Stimulated activated naive B cell treated with anti-CD40 and anti-IgM and Interleukin-4, amounts not matched to agents 10 μg/mL and 1 μg/mL and 100 μg/mL, for 72 hours (primary cell): ENCODE measurements at regions not wholly inside any gene's neighbourhood (a gene's known extent, or its start where the extent isn't known, plus 50 kb on each side); places are given as distances from the start of the nearest gene placed in this dataset.

Source experiments
- ATAC-seq, 2 donors: fragments of 150-1000 bp; cut with Tn5 transposase; replicated peaks; 2 replicates each; pipeline ENCODE4 v1.10.0; 2021; ENCODE audit warnings: moderate library complexity in 1 of 2
- DNase-seq: peaks from one replicate; pipeline ENCODE4 v3.0.0; 2021
- H3K27ac Mint-ChIP-seq: one replicate; pipeline ENCODE4 v1.8.0; 2022; ENCODE audit warnings: mild to moderate bottlenecking, mixed read lengths
- H3K27me3 Mint-ChIP-seq, 2 donors: one replicate each; pipeline ENCODE4 v1.8.0; 2022; ENCODE audit warnings: mixed read lengths in 2 of 2
- H3K36me3 Mint-ChIP-seq, 2 donors: one replicate each; pipeline ENCODE4 v1.8.0; 2022; ENCODE audit warnings: mixed read lengths in 2 of 2, mild to moderate bottlenecking in 1 of 2
- H3K4me1 Mint-ChIP-seq, 2 donors: one replicate each; pipeline ENCODE4 v1.8.0; 2022; ENCODE audit warnings: mixed read lengths in 2 of 2, mild to moderate bottlenecking in 1 of 2
- H3K4me3 Mint-ChIP-seq, 2 donors: one replicate each; pipeline ENCODE4 v1.8.0; 2022; ENCODE audit warnings: mild to moderate bottlenecking in 2 of 2, mixed read lengths in 2 of 2, moderate library complexity in 1 of 2
- H3K9me3 Mint-ChIP-seq, 2 donors: one replicate each; pipeline ENCODE4 v1.8.0; 2022; ENCODE audit warnings: mixed read lengths in 2 of 2, mild to moderate bottlenecking in 1 of 2

DNA sequence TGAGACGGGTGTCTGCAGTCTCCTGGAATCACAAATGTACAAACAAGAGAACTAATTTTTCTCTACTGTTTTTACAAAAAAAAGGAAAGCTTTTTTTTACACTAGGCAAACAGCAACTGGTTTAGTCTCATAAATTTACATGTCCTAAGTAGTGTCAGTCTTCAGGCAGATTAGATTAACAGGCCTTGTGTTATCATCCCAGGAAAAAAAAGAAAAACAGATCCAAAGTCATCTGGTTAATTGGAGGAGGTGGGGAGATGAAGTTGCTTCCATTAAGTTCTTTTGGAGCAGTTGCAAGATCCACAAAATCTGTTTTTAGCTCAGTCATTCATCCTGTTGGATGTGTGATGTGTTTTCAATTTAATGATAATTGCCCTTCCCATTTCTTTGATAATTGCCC lies 363.5 kb upstream of the ADGRL2 start:
- H3K27me3 Mint-ChIP-seq: no peaks in the 10 kb centered on the region
- no peak overlapping the region for H3K27ac Mint-ChIP-seq
- DNase-seq: no peak
- H3K36me3 Mint-ChIP-seq: no peaks in the 10 kb centered on the region
- ATAC-seq: no peak
- no peaks in the 10 kb centered on the region for H3K4me1 Mint-ChIP-seq
- no peaks in the 10 kb centered on the region for H3K9me3 Mint-ChIP-seq
- H3K4me3 Mint-ChIP-seq: no peak overlapping the region

GRCh38 chr1:81435175-81435574 lies 365.6 kb upstream of the ADGRL2 start:
- Mint-ChIP-seq H3K36me3 (no peaks in the 10 kb centered on the region), H3K4me1 (no peaks in the 10 kb centered on the region), H3K9me3 (no peaks in the 10 kb centered on the region), H3K27ac (no peak overlapping the region), H3K27me3 (no peaks in the 10 kb centered on the region), H3K4me3 (no peak overlapping the region)
- DNase-seq (no peak), ATAC-seq (no peak)

DNA sequence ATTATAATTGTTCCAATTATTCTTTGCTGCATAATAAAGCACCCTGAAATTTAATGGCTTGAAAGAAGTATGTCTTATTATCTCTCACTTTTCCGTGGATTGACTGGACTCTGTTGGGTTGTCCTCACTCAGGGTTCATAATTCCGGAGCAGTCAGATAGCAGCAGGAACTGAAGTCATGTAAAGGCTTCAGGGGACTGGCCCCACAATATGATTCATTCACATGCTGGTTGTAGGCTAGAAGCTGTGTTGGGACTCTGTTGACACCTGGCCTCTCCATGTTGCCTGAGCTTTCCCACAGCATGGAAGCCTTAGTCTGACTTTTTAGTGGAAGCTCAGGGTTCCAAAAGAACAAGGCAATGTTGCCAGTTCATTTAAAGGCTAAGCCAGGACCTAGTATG lies 367.1 kb upstream of the ADGRL2 start:
- H3K9me3 Mint-ChIP-seq: no peaks in the 10 kb centered on the region
- H3K4me3 Mint-ChIP-seq: no peak overlapping the region
- H3K27me3 Mint-ChIP-seq: no peaks in the 10 kb centered on the region
- H3K27ac Mint-ChIP-seq: no peak overlapping the region
- ATAC-seq: no peak
- DNase-seq: no peak
- no peaks in the 10 kb centered on the region for H3K4me1 Mint-ChIP-seq
- H3K36me3 Mint-ChIP-seq: no peaks in the 10 kb centered on the region

GRCh38 chr1:81432654-81433109 lies 368.1 kb upstream of the ADGRL2 start:
- H3K4me1 Mint-ChIP-seq: no peaks in the 10 kb centered on the region
- no peaks in the 10 kb centered on the region for H3K36me3 Mint-ChIP-seq
- H3K9me3 Mint-ChIP-seq: no peaks in the 10 kb centered on the region

DNA sequence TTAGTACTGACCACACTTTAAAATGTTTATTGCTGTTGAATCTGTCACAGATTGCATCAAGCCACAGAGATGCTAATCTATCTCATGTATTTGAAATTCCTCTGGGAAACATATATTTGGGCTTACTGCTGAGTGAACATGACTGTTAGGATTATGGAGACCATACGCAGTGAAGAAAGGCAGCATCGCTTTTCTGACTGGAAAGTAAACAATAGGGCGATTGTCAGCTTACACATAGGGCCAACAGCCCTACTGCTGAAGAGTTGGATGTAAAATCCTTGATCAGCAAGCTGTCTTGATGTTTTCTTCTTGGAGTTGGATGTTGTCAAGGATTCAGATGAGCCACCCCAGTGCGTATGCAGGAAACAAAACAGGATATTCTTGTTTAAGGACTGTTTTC lies 368.7 kb upstream of the ADGRL2 start:
- no peak for ATAC-seq
- no peaks in the 10 kb centered on the region for H3K4me1 Mint-ChIP-seq
- no peak for DNase-seq
- no peak overlapping the region for H3K4me3 Mint-ChIP-seq
- no peak overlapping the region for H3K27ac Mint-ChIP-seq
- no peaks in the 10 kb centered on the region for H3K36me3 Mint-ChIP-seq
- no peaks in the 10 kb centered on the region for H3K27me3 Mint-ChIP-seq
- H3K9me3 Mint-ChIP-seq: no peaks in the 10 kb centered on the region

More at GRCh38 chr1:81432654-81433109, 368.1 kb upstream of the ADGRL2 start:
- H3K27ac Mint-ChIP-seq: no peak overlapping the region
- H3K27me3 Mint-ChIP-seq: no peaks in the 10 kb centered on the region
- DNase-seq: no peak
- ATAC-seq: no peak
- H3K4me3 Mint-ChIP-seq: no peak overlapping the region

DNA sequence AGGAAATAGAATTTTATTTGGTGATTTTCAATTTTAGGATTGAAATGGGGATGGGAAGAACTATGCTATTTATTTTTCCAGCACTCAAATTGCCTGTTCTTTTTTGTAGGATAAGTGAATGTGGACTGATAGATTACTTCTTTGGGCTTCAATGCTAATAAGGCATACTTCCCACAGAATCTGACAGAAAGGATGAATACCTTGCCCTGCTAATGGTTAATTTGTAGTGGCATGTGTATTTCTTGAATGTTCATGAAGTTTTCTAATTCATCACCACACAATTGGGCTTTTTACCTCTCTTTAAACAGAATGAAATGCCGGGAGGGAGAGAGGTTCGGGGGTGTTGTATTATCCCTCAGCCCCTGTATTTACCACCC lies 369.1 kb upstream of the ADGRL2 start:
- no peak overlapping the region for H3K4me3 Mint-ChIP-seq
- no peak overlapping the region for H3K27ac Mint-ChIP-seq
- DNase-seq (no peak), ATAC-seq (no peak)
- H3K36me3 Mint-ChIP-seq: no peaks in the 10 kb centered on the region
- H3K27me3 Mint-ChIP-seq: no peaks in the 10 kb centered on the region
- H3K4me1 Mint-ChIP-seq: no peaks in the 10 kb centered on the region
- no peaks in the 10 kb centered on the region for H3K9me3 Mint-ChIP-seq

- H3K9me3 Mint-ChIP-seq: no peaks in the 10 kb centered on the region
Observed at GRCh38 chr1:81430955-81431623, 369.6 kb upstream of the ADGRL2 start.

GRCh38 chr1:81430236-81430938 lies 370.3 kb upstream of the ADGRL2 start:
- DNase-seq (no peak), ATAC-seq (no peak)
- Mint-ChIP-seq H3K4me3 (no peak overlapping the region), H3K4me1 (no peaks in the 10 kb centered on the region), H3K9me3 (no peaks in the 10 kb centered on the region), H3K27me3 (no peaks in the 10 kb centered on the region), H3K27ac (no peak overlapping the region), H3K36me3 (no peaks in the 10 kb centered on the region)

More at GRCh38 chr1:81430955-81431623, 369.6 kb upstream of the ADGRL2 start:
- H3K4me1 Mint-ChIP-seq: no peaks in the 10 kb centered on the region
- H3K27ac Mint-ChIP-seq: no peak overlapping the region
- H3K36me3 Mint-ChIP-seq: no peaks in the 10 kb centered on the region
- ATAC-seq (no peak), DNase-seq (no peak)
- H3K27me3 Mint-ChIP-seq: no peaks in the 10 kb centered on the region
- no peak overlapping the region for H3K4me3 Mint-ChIP-seq

GRCh38 chr1:81428998-81429397 lies 371.7 kb upstream of the ADGRL2 start:
- Mint-ChIP-seq H3K9me3 (no peaks in the 10 kb centered on the region), H3K27me3 (no peaks in the 10 kb centered on the region), H3K4me1 (no peaks in the 10 kb centered on the region), H3K4me3 (no peak overlapping the region), H3K27ac (no peak overlapping the region), H3K36me3 (no peaks in the 10 kb centered on the region)
- DNase-seq: no peak
- ATAC-seq: no peak

DNA sequence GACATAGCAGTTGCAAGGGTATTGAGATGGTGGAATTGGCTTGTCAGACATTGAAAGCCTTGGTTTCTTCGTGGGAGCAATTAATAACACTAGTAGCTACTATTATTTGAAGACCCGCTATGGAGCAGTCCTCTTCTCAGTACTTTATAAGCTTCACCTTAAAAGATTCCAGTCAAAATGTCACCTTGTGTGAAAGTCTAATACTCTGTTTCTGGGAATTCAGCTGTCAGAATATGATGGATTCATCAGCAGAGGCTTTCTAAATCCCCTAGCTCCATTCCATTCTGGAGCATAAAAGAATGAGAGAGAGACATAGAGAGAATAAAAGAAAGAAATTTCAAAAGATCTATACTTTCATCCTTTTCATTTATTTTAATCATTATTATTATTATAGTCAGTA lies 375.9 kb upstream of the ADGRL2 start:
- no peak for ATAC-seq
- no peak overlapping the region for H3K27ac Mint-ChIP-seq
- no peaks in the 10 kb centered on the region for H3K9me3 Mint-ChIP-seq
- no peak for DNase-seq
- H3K27me3 Mint-ChIP-seq: no peaks in the 10 kb centered on the region
- no peaks in the 10 kb centered on the region for H3K4me1 Mint-ChIP-seq
- H3K36me3 Mint-ChIP-seq: no peaks in the 10 kb centered on the region
- no peak overlapping the region for H3K4me3 Mint-ChIP-seq

- ATAC-seq: no peak
- H3K27ac Mint-ChIP-seq: no peak overlapping the region
- H3K4me3 Mint-ChIP-seq: no peak overlapping the region
- no peaks in the 10 kb centered on the region for H3K36me3 Mint-ChIP-seq
- H3K27me3 Mint-ChIP-seq: no peaks in the 10 kb centered on the region
- H3K9me3 Mint-ChIP-seq: no peaks in the 10 kb centered on the region
- DNase-seq: no peak
- no peaks in the 10 kb centered on the region for H3K4me1 Mint-ChIP-seq
Observed at GRCh38 chr1:81424061-81424460, 376.7 kb upstream of the ADGRL2 start.

DNA sequence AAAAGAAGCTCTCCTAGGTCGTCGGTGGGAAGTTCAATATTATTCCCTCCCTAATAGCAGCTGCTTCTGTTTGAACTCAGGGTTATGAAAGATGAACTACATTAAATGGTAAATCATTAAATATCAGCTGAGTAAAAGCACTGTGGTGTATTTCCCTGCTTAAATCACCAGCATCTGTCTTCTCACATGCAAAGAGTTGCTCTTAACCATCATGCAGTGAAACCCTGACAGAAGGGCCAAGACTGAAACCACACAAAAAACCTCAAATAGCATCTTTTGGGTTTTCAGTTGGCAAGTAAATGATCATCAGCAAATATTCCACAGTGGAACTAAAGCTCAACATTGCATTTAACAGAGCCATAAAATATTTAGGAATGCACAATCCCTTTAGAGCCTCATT lies 380.0 kb upstream of the ADGRL2 start:
- ATAC-seq: no peak
- Mint-ChIP-seq H3K36me3 (no peaks in the 10 kb centered on the region), H3K27me3 (no peaks in the 10 kb centered on the region), H3K4me1 (no peaks in the 10 kb centered on the region), H3K4me3 (no peak overlapping the region), H3K9me3 (no peaks in the 10 kb centered on the region), H3K27ac (no peak overlapping the region)
- DNase-seq: no peak

DNA sequence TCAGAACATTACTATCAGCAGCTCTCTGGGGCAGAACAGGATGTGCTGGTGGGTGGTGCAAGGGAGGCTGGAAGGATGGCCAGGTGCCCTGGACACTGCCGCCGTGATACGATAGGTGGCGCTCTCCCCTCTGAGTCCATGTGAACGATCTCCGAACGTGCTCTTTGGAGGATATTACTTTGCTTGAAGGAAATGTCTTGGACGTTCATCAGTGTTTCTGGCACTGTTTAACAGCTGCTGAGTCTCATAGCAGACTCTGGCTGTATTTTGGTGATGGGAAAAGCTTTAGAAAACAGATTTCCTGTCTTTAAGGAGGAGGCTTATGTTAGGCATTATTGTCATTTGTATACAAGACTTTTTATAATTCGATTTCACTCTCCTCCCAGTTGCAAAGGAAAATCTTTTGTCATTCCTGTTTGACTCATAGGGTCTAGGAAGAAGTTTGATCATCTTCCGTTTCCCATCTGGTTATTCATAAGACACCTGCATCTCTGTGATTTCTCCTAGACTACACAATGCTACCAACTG lies 386.2 kb upstream of the ADGRL2 start:
- H3K9me3 Mint-ChIP-seq: no peaks in the 10 kb centered on the region
- H3K4me3 Mint-ChIP-seq: no peak overlapping the region

DNA sequence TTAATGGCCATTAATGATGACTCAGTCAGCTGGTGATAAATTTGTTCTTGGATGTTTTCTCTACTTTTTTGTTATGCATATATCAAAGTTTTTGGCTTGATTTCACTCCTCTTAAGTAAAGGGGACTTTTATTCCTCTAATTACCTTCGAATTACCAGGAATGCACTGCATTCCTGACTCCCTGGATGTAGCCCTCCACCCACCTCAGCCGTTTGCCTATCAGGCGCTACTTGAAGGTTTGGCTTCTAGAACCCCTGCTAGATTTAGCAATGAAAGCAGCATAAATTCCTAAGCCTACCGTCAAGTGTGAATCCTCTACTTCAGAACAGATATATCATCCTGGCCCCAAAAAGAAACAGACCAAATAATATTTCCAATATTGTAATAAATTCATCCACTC lies 387.8 kb upstream of the ADGRL2 start:
- Mint-ChIP-seq H3K27me3 (no peaks in the 10 kb centered on the region), H3K9me3 (no peaks in the 10 kb centered on the region), H3K4me3 (no peak overlapping the region), H3K27ac (no peak overlapping the region), H3K4me1 (peaks cover 0 to 3% of the 10 kb centered on the region in 2 donors), H3K36me3 (no peaks in the 10 kb centered on the region)
- DNase-seq (no peak), ATAC-seq (no peak)

More for the DNA sequence above, 386.2 kb upstream of the ADGRL2 start:
- ATAC-seq: peak in 1 of 2 donors; percentile 56
- Mint-ChIP-seq H3K36me3 (no peaks in the 10 kb centered on the region), H3K4me1 (peaks cover 0 to 3% of the 10 kb centered on the region in 2 donors), H3K27me3 (no peaks in the 10 kb centered on the region), H3K27ac (no peak overlapping the region)
- DNase-seq: no peak

DNA sequence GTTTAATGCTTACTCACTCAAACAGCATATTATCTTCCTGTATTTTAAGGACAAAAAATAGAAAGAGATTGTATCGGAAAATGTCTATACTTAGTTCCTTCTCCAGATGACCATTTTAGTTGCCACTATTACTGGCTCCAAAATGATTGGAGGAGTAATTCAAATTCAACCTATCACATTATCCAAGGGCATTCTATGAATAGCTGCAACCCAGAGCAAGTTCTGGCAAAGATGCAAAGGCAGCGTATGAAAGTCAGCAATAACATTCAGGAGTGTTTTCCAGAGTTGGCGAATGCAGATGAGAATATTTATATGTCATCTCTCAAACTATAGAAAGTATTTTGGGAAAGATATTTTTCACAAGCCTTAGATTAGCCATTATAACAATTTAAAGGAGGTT lies 389.8 kb upstream of the ADGRL2 start:
- ATAC-seq: no peak
- H3K27ac Mint-ChIP-seq: no peak overlapping the region
- no peaks in the 10 kb centered on the region for H3K36me3 Mint-ChIP-seq
- DNase-seq: no peak
- H3K4me3 Mint-ChIP-seq: no peak overlapping the region
- H3K27me3 Mint-ChIP-seq: no peaks in the 10 kb centered on the region
- no peaks in the 10 kb centered on the region for H3K9me3 Mint-ChIP-seq
- H3K4me1 Mint-ChIP-seq: peaks cover 0 to 3% of the 10 kb centered on the region in 2 donors
